ENCODE measurements at regions not wholly inside any gene's neighbourhood (a gene's known extent, or its start where the extent isn't known, plus 50 kb on each side); places are given as distances from the start of the nearest gene placed in this dataset.

GRCh38 chr10:118922226-118922625, 107.3 kb upstream of the NANOS1 start:
- TF ChIP-seq EP300 (IDR thresholded peaks at IDR 0.05) (no peak), CTCF (IDR thresholded peaks at IDR 0.05) (no peak), POLR2A (IDR thresholded peaks at IDR 0.05) (no peak), POLR2AphosphoS5 (IDR thresholded peaks at IDR 0.05) (peak in 2 of 4 donors; percentile 23 to 39)
